Limb (tissue), 2 donors: ENCODE measurements at regions not wholly inside any gene's neighbourhood (a gene's known extent, or its start where the extent isn't known, plus 50 kb on each side); places are given as distances from the start of the nearest gene placed in this dataset.
"Not testable (repeated sequence)": the region's sequence is repeated elsewhere in the genome, so short reads cannot be mapped to it uniquely, and the experiment has no call there.

Experiments
- DNase-seq, 2 donors: peaks; one replicate each; pipeline ENCODE4 v3.0.0-alpha.2; 2016; ENCODE audit errors: extremely low spot score in 2 of 2

- no peak for DNase-seq
Observed at GRCh38 chr2:217597681-217598080, 405.1 kb downstream of the TNS1 start.

GRCh38 chr2:217597145-217597544 lies 405.6 kb downstream of the TNS1 start:
- DNase-seq = no peak

GRCh38 chr2:217593732-217594131 lies 409.1 kb downstream of the TNS1 start:
- peak in 1 of 2 donors; percentile 30 for DNase-seq

- no peak for DNase-seq
Observed at GRCh38 chr2:217588266-217588665, 414.5 kb downstream of the TNS1 start.

GRCh38 chr2:217585362-217585761 lies 417.4 kb downstream of the TNS1 start:
- DNase-seq = no peak

- DNase-seq = not testable (repeated sequence)
Observed at GRCh38 chr2:217580407-217580806, 422.4 kb downstream of the TNS1 start.

- no peak for DNase-seq
Observed at GRCh38 chr2:217573571-217573970, 429.2 kb downstream of the TNS1 start.

- DNase-seq = no peak
Observed at GRCh38 chr2:217570394-217570793, 432.4 kb downstream of the TNS1 start.

- DNase-seq = peak; percentile 25 to 31
Observed at GRCh38 chr2:217568289-217568971, 434.4 kb downstream of the TNS1 start.

GRCh38 chr2:217563565-217563964 lies 439.2 kb downstream of the TNS1 start:
- no peak for DNase-seq

- no peak for DNase-seq
Observed at GRCh38 chr2:217562871-217563480, 439.8 kb downstream of the TNS1 start.

GRCh38 chr2:217559084-217559483 lies 443.7 kb downstream of the TNS1 start:
- DNase-seq = no peak

- peak; percentile 26 to 35 for DNase-seq
Observed at GRCh38 chr2:217555081-217555876, 447.5 kb downstream of the TNS1 start.

- DNase-seq = no peak
Observed at GRCh38 chr2:217553679-217554078, 449.1 kb downstream of the TNS1 start.

- DNase-seq = no peak
Observed at GRCh38 chr2:217553202-217553601, 449.6 kb downstream of the TNS1 start.

GRCh38 chr2:217552081-217552480 lies 450.7 kb downstream of the TNS1 start:
- DNase-seq = no peak

- peak in 1 of 2 donors; percentile 32 for DNase-seq
Observed at GRCh38 chr2:217551252-217551899, 451.4 kb downstream of the TNS1 start.

- peak in 1 of 2 donors; percentile 39 for DNase-seq
Observed at GRCh38 chr2:217539126-217539525, 463.7 kb downstream of the TNS1 start.

GRCh38 chr2:217538719-217539118 lies 464.1 kb downstream of the TNS1 start:
- DNase-seq = no peak

- no peak for DNase-seq
Observed at GRCh38 chr2:217535957-217536708, 466.7 kb downstream of the TNS1 start.

GRCh38 chr2:217530392-217531090 lies 472.3 kb downstream of the TNS1 start:
- DNase-seq = no peak
